Natural killer cell (primary cell): ENCODE measurements at regions not wholly inside any gene's neighbourhood (a gene's known extent, or its start where the extent isn't known, plus 50 kb on each side); places are given as distances from the start of the nearest gene placed in this dataset.
"Not testable (repeated sequence)": the region's sequence is repeated elsewhere in the genome, so short reads cannot be mapped to it uniquely, and the experiment has no call there.

Source experiments
- ATAC-seq, 3 donors: fragments of 150-1000 bp in 2 of 3; fragments of 200-7000 bp in 1 of 3; cut with Tn5 transposase; 1 replicate in 1 of 3; 2 replicates in 2 of 3; pipeline ENCODE4 v1.10.0; 2021; ENCODE audit warnings: mild to moderate bottlenecking in 2 of 3, moderate library complexity in 2 of 3
- DNase-seq, 2 donors: peaks; one replicate each; pipeline versions ENCODE4 v3.0.0 to v3.0.0-alpha.2; 2013 to 2021; ENCODE audit warnings: mixed read lengths in 1 of 2
- H3K27ac ChIP-seq: one replicate; pipeline ENCODE4 v1.5.1; 2013; ENCODE audit warnings: mild to moderate bottlenecking, low read length
- H3K27me3 ChIP-seq: one replicate; pipeline ENCODE4 v1.6.1; 2013; ENCODE audit warnings: low read length; ENCODE audit not compliant: control insufficient read depth, insufficient read depth
- H3K36me3 ChIP-seq: one replicate; pipeline ENCODE4 v1.6.1; 2013; ENCODE audit warnings: low read length; ENCODE audit not compliant: control insufficient read depth, insufficient read depth
- H3K4me1 ChIP-seq: one replicate; pipeline ENCODE4 v1.6.1; 2013; ENCODE audit warnings: low read length; ENCODE audit not compliant: control insufficient read depth, insufficient read depth
- H3K4me3 ChIP-seq: one replicate; pipeline ENCODE4 v1.5.1; 2013; ENCODE audit warnings: low read length
- H3K9me3 ChIP-seq: one replicate; pipeline ENCODE4 v1.6.1; 2013; ENCODE audit warnings: low read length; ENCODE audit not compliant: control insufficient read depth, insufficient read depth
- H3K27ac Mint-ChIP-seq, 2 donors: one replicate each; pipeline ENCODE4 v1.8.0; 2022; ENCODE audit warnings: mild to moderate bottlenecking in 2 of 2, mixed read lengths in 2 of 2, moderate library complexity in 1 of 2
- H3K27me3 Mint-ChIP-seq, 2 donors: one replicate each; pipeline ENCODE4 v1.8.0; 2022; ENCODE audit warnings: low read depth in 2 of 2, mixed read lengths in 2 of 2
- H3K36me3 Mint-ChIP-seq: one replicate; pipeline ENCODE4 v1.8.0; 2022; ENCODE audit warnings: mixed read lengths
- H3K4me1 Mint-ChIP-seq, 2 donors: one replicate each; pipeline ENCODE4 v1.8.0; 2022; ENCODE audit warnings: mixed read lengths in 2 of 2
- H3K4me3 Mint-ChIP-seq: one replicate; pipeline ENCODE4 v1.8.0; 2022; ENCODE audit warnings: mild to moderate bottlenecking, moderate library complexity, mixed read lengths
- H3K9me3 Mint-ChIP-seq, 2 donors: one replicate each; pipeline ENCODE4 v1.8.0; 2022; ENCODE audit warnings: mixed read lengths in 2 of 2
- CTCF ChIP-seq: fragments of 200-600 bp; IDR thresholded peaks from one replicate; pipeline ENCODE4 v1.8.0; 2022; ENCODE audit warnings: antibody characterized with exemption
- WGBS: methylation state at CpG from one replicate; pipeline ENCODE4 v1.1.7; 2013; ENCODE audit warnings: missing lambda C conversion rate; ENCODE audit not compliant: insufficient coverage; 5-methylcytosine and 5-hydroxymethylcytosine counted together
- intact Hi-C: fragments of 100-400 bp; cut with micrococcal nuclease; formaldehyde crosslinking; loops from one replicate; pipeline ENCODE4 v1.14.2; 2022

GRCh38 chr2:76697439-76697838 lies 824.7 kb downstream of the LRRTM4 start:
- H3K27ac ChIP-seq, ATAC-seq, H3K4me1 ChIP-seq, DNase-seq, H3K4me1 Mint-ChIP-seq, H3K4me3 ChIP-seq, H3K27me3 Mint-ChIP-seq, H3K36me3 Mint-ChIP-seq, intact Hi-C loops, H3K27me3 ChIP-seq, H3K27ac Mint-ChIP-seq, H3K4me3 Mint-ChIP-seq, H3K36me3 ChIP-seq, H3K9me3 ChIP-seq: not testable (repeated sequence)
- peaks cover 14 to 23% of the 10 kb centered on the region in 2 donors for H3K9me3 Mint-ChIP-seq
- WGBS, result 89% methylated on average over 17 of the region's 17 CpGs

- H3K27me3 ChIP-seq, result no peaks in the 10 kb centered on the region
- H3K9me3 ChIP-seq, result no peaks in the 10 kb centered on the region
- no peaks in the 10 kb centered on the region for H3K27me3 Mint-ChIP-seq
- no peak overlapping the region for H3K27ac Mint-ChIP-seq
- no peak overlapping the region for H3K4me3 ChIP-seq
- H3K36me3 ChIP-seq, result no peaks in the 10 kb centered on the region
- H3K9me3 Mint-ChIP-seq, result peaks cover 11 to 21% of the 10 kb centered on the region in 2 donors
- TF ChIP-seq CTCF, result no peak
- H3K27ac ChIP-seq, result no peak overlapping the region
- H3K36me3 Mint-ChIP-seq, result no peaks in the 10 kb centered on the region
- no peaks in the 10 kb centered on the region for H3K4me1 Mint-ChIP-seq
- ATAC-seq (no peak), DNase-seq (no peak)
- 83% methylated on average over 3 of the region's 4 CpGs for WGBS
- intact Hi-C loops, result no loop called here
- H3K4me3 Mint-ChIP-seq, result no peak overlapping the region
- no peaks in the 10 kb centered on the region for H3K4me1 ChIP-seq
These were observed 829.3 kb downstream of the LRRTM4 start for GRCh38 chr2:76692908-76693307.

GRCh38 chr2:76688732-76689131 lies 833.4 kb downstream of the LRRTM4 start:
- no peak overlapping the region for H3K4me3 ChIP-seq
- no peak for TF ChIP-seq CTCF
- Mint-ChIP-seq H3K27ac (no peak overlapping the region), H3K4me1 (no peaks in the 10 kb centered on the region), H3K4me3 (no peak overlapping the region), H3K36me3 (no peaks in the 10 kb centered on the region), H3K9me3 (peaks cover 18 to 19% of the 10 kb centered on the region in 2 donors), H3K27me3 (no peaks in the 10 kb centered on the region)
- no peak overlapping the region for H3K27ac ChIP-seq
- no peak for ATAC-seq
- H3K4me1 ChIP-seq, result no peaks in the 10 kb centered on the region
- DNase-seq, result no peak
- intact Hi-C loops, result no loop called here
- no peaks in the 10 kb centered on the region for H3K27me3 ChIP-seq
- WGBS, result 80% methylated on average over 1 of the region's 1 CpG
- peaks cover 2% of the 10 kb centered on the region for H3K9me3 ChIP-seq
- H3K36me3 ChIP-seq, result no peaks in the 10 kb centered on the region

- intact Hi-C loops, result no loop called here
- no peak overlapping the region for H3K4me3 Mint-ChIP-seq
- no peak overlapping the region for H3K27ac Mint-ChIP-seq
- Histone ChIP-seq H3K36me3 (no peaks in the 10 kb centered on the region), H3K27ac (no peak overlapping the region), H3K9me3 (peaks cover 2% of the 10 kb centered on the region), H3K27me3 (no peaks in the 10 kb centered on the region), H3K4me3 (no peak overlapping the region), H3K4me1 (no peaks in the 10 kb centered on the region)
- whole genome bisulfite sequencing, result 89% methylated on average over 3 of the region's 3 CpGs
- no peaks in the 10 kb centered on the region for H3K36me3 Mint-ChIP-seq
- DNase-seq, result no peak
- no peak for TF ChIP-seq CTCF
- peaks cover 16 to 18% of the 10 kb centered on the region in 2 donors for H3K9me3 Mint-ChIP-seq
- no peak for ATAC-seq
- no peaks in the 10 kb centered on the region for H3K27me3 Mint-ChIP-seq
- H3K4me1 Mint-ChIP-seq, result no peaks in the 10 kb centered on the region
These were observed 834.3 kb downstream of the LRRTM4 start for GRCh38 chr2:76687923-76688322.
